ENCODE measurements at regions not wholly inside any gene's neighbourhood (a gene's known extent, or its start where the extent isn't known, plus 50 kb on each side); places are given as distances from the start of the nearest gene placed in this dataset.

DNA sequence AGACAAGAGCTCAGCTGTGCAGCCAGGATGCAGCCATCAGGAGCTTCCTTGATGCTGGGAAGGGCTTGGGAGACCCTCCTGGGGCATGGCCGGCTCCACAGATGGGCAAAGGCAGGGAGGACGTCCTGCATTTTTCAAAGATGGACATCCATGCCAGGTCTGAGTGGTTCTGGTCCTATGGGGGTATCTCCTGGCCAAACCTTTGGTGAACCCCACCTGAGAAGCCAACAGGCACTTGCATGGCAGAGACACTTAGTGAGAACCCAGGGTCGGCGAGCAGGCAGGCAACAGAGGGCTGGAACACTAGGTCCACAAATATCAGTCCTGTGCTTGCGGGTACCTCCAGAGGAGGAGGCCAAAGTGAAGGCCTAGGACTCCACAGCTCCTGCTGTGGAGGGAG is 70.0 kb downstream of the KCTD15 start:
- no peak for TF ChIP-seq SP1 (IDR thresholded peaks at IDR 0.05)
- TF ChIP-seq FOXA1 (IDR thresholded peaks at IDR 0.05) = no peak
- no peak for TF ChIP-seq FOXK2 (IDR thresholded peaks at IDR 0.05)
- TF ChIP-seq BHLHE40 (IDR thresholded peaks at IDR 0.05; ENCODE audit: borderline replicate concordance) = no peak
- no peak for TF ChIP-seq TARDBP (IDR thresholded peaks at IDR 0.05)
- TF ChIP-seq NFRKB (IDR thresholded peaks at IDR 0.05) = no peak
- TF ChIP-seq L3MBTL2 (conservative IDR thresholded peaks at IDR 0.05) = no peak
- no peak for TF ChIP-seq SUZ12 (IDR thresholded peaks at IDR 0.05)
- no peak for TF ChIP-seq ARNT (IDR thresholded peaks at IDR 0.05)
- no peak for TF ChIP-seq FOXM1 (IDR thresholded peaks at IDR 0.05; ENCODE audit: borderline replicate concordance)

Measured in HEK293T (cell line).